Osteoblast (primary cell): ENCODE measurements at regions not wholly inside any gene's neighbourhood (a gene's known extent, or its start where the extent isn't known, plus 50 kb on each side); places are given as distances from the start of the nearest gene placed in this dataset.
A peak's percentile ranks its signal among the peaks of the same experiment; 100 is the strongest.

Experiments
- DNase-seq: peaks from one replicate; pipeline ENCODE4 v3.0.0; 2011; ENCODE audit warnings: low spot score, mixed read lengths; ENCODE audit not compliant: insufficient read length; ENCODE audit errors: missing footprints
- H2AFZ ChIP-seq: 2 replicates; pipeline ENCODE4 v1.6.0; 2011; ENCODE audit warnings: mild to moderate bottlenecking, low read length
- H3K27ac ChIP-seq: 2 replicates; pipeline ENCODE4 v1.5.1; 2011; ENCODE audit warnings: mild to moderate bottlenecking, low read depth, low read length, moderate library complexity
- H3K27me3 ChIP-seq: 2 replicates; pipeline ENCODE4 v1.6.0; 2012; ENCODE audit warnings: mild to moderate bottlenecking, control low read depth, inconsistent platforms, low read length, moderate library complexity; ENCODE audit not compliant: insufficient read depth
- H3K36me3 ChIP-seq: 2 replicates; pipeline ENCODE4 v1.5.1; 2011; ENCODE audit warnings: mild to moderate bottlenecking, low read length, control low read depth, moderate library complexity; ENCODE audit not compliant: insufficient read depth
- H3K4me1 ChIP-seq: 2 replicates; pipeline ENCODE4 v1.5.1; 2011; ENCODE audit warnings: mild to moderate bottlenecking, low read length, control low read depth, moderate library complexity; ENCODE audit not compliant: insufficient read depth
- H3K4me2 ChIP-seq: 2 replicates; pipeline ENCODE4 v1.6.0; 2011; ENCODE audit warnings: mild to moderate bottlenecking, low read length; ENCODE audit not compliant: insufficient read depth
- H3K4me3 ChIP-seq: fragments of 200-600 bp; sonication (generic); 3 replicates; pipeline ENCODE4 v1.5.1; 2012; ENCODE audit warnings: mild to moderate bottlenecking, low read length, inconsistent platforms; ENCODE audit not compliant: insufficient read depth
- H3K79me2 ChIP-seq: 2 replicates; pipeline ENCODE4 v1.6.0; 2012; ENCODE audit warnings: mild to moderate bottlenecking, low read length, control low read depth, inconsistent platforms; ENCODE audit not compliant: insufficient read depth
- H3K9me3 ChIP-seq: 2 replicates; pipeline ENCODE4 v1.5.1; 2011; ENCODE audit warnings: low read depth, low read length, control low read depth
- H4K20me1 ChIP-seq: 2 replicates; pipeline ENCODE4 v1.6.0; 2012; ENCODE audit warnings: mild to moderate bottlenecking, low read length, control low read depth; ENCODE audit not compliant: insufficient read depth
- CTCF ChIP-seq: IDR thresholded peaks from 2 replicates; pipeline ENCODE4 v1.5.1; 2011; ENCODE audit warnings: mild to moderate bottlenecking, low read depth, low read length, moderate library complexity; ENCODE audit errors: extremely low read depth

GRCh38 chr5:33115467-33115866, 325.3 kb upstream of the TARS1 start:
- Histone ChIP-seq H3K36me3 (no peaks in the 10 kb centered on the region), H3K79me2 (no peaks in the 10 kb centered on the region), H3K27me3 (no peaks in the 10 kb centered on the region), H3K27ac (no peak overlapping the region), H3K4me2 (no peak overlapping the region), H3K9me3 (no peaks in the 10 kb centered on the region), H3K4me3 (no peak overlapping the region), H3K4me1 (peaks cover 17% of the 10 kb centered on the region), H4K20me1 (no peaks in the 10 kb centered on the region), H2AFZ (no peak overlapping the region)
- no peak for TF ChIP-seq CTCF
- DNase-seq: no peak

- H2AFZ ChIP-seq: peak overlapping the region; percentile 76
- no peak overlapping the region for H3K4me3 ChIP-seq
These were observed 321.9 kb upstream of the TARS1 start for GRCh38 chr5:33118761-33119415.

GRCh38 chr5:33120671-33121070, 320.1 kb upstream of the TARS1 start:
- H3K4me3 ChIP-seq: no peak overlapping the region
- DNase-seq: peak; percentile 80
- peaks cover 30% of the 10 kb centered on the region for H3K4me1 ChIP-seq
- no peak overlapping the region for H2AFZ ChIP-seq
- H3K36me3 ChIP-seq: no peaks in the 10 kb centered on the region
- no peaks in the 10 kb centered on the region for H4K20me1 ChIP-seq
- peak overlapping the region; percentile 28 for H3K4me2 ChIP-seq
- no peak for TF ChIP-seq CTCF
- peak overlapping the region; percentile 22 for H3K27ac ChIP-seq
- H3K9me3 ChIP-seq: no peaks in the 10 kb centered on the region
- H3K79me2 ChIP-seq: no peaks in the 10 kb centered on the region
- H3K27me3 ChIP-seq: no peaks in the 10 kb centered on the region

More at GRCh38 chr5:33118761-33119415, 321.9 kb upstream of the TARS1 start:
- TF ChIP-seq CTCF: no peak
- peak overlapping the region; percentile 12 for H3K4me2 ChIP-seq
- no peak for DNase-seq
- peaks cover 30% of the 10 kb centered on the region for H3K4me1 ChIP-seq
- no peaks in the 10 kb centered on the region for H3K9me3 ChIP-seq
- H3K36me3 ChIP-seq: no peaks in the 10 kb centered on the region
- H3K79me2 ChIP-seq: no peaks in the 10 kb centered on the region
- H3K27me3 ChIP-seq: no peaks in the 10 kb centered on the region
- peak overlapping the region; percentile 22 for H3K27ac ChIP-seq
- no peaks in the 10 kb centered on the region for H4K20me1 ChIP-seq

- no peaks in the 10 kb centered on the region for H3K79me2 ChIP-seq
- H3K27ac ChIP-seq: peak overlapping the region; percentile 1
- peak overlapping the region; percentile 4 for H3K4me2 ChIP-seq
- DNase-seq: peak; percentile 46
- H2AFZ ChIP-seq: peak overlapping the region; percentile 58
- H3K9me3 ChIP-seq: no peaks in the 10 kb centered on the region
- H3K4me1 ChIP-seq: no peaks in the 10 kb centered on the region
- no peak overlapping the region for H3K4me3 ChIP-seq
- TF ChIP-seq CTCF: no peak
- no peaks in the 10 kb centered on the region for H4K20me1 ChIP-seq
- H3K36me3 ChIP-seq: no peaks in the 10 kb centered on the region
- no peaks in the 10 kb centered on the region for H3K27me3 ChIP-seq
These were observed 311.5 kb upstream of the TARS1 start for GRCh38 chr5:33129309-33129708.
